ENCODE measurements at regions not wholly inside any gene's neighbourhood (a gene's known extent, or its start where the extent isn't known, plus 50 kb on each side); places are given as distances from the start of the nearest gene placed in this dataset.

GRCh38 chr6:159099961-159100360, 55.2 kb upstream of the TAGAP start:
- H2AFZ ChIP-seq (ENCODE audit: low read depth, low read length) = no peak overlapping the region
- FAIRE-seq = no peak
- dilution Hi-C loops (cut with MboI; ENCODE audit: extremely low pct_ligation_motif_present, low sequenced_read_pairs) = no loop called here
- no peak overlapping the region for H3K4me3 ChIP-seq (replicated peaks in 1 of 3; ENCODE audit: insufficient read depth in 1 of 3, low read depth in 1 of 3, low read length in 3 of 3)
- no peaks in the 10 kb centered on the region for H3K9me1 ChIP-seq (replicated peaks; ENCODE audit: control insufficient read depth, extremely low read depth, insufficient read depth, low read length)
- H3K9ac ChIP-seq (replicated peaks; ENCODE audit: extremely low read depth, insufficient read depth, low read length) = no peak overlapping the region
- no peak overlapping the region for H3K4me2 ChIP-seq (ENCODE audit: insufficient read depth, low read length)
- no peaks in the 10 kb centered on the region for H3K36me3 ChIP-seq (ENCODE audit: control insufficient read depth in 2 of 2, extremely low read depth in 1 of 2, insufficient read depth in 2 of 2, low read length in 2 of 2)
- intact Hi-C loops (cut with micrococcal nuclease) = no loop called here
- no peaks in the 10 kb centered on the region for H3K9me3 ChIP-seq (replicated peaks; ENCODE audit: control insufficient read depth, insufficient read depth, low read length)
- no peak for TF ChIP-seq GATA2 (IDR thresholded peaks at IDR 0.05; ENCODE audit: insufficient read depth, insufficient read length, low read depth, low read length)
- no peak for TF ChIP-seq JUN (IDR thresholded peaks at IDR 0.05; ENCODE audit: borderline replicate concordance, insufficient read depth, insufficient read length, low read depth)
- TF ChIP-seq POLR2AphosphoS5 (IDR thresholded peaks at IDR 0.05; ENCODE audit: insufficient read depth, low read depth, low read length) = no peak
- no peak for TF ChIP-seq EZH2 (IDR thresholded peaks at IDR 0.05; ENCODE audit: borderline replicate concordance, low read depth, low read length, severe bottlenecking)
- no peak for TF ChIP-seq MAX (IDR thresholded peaks at IDR 0.05; ENCODE audit: insufficient read depth, insufficient read length)
- TF ChIP-seq POLR2A (IDR thresholded peaks at IDR 0.05; ENCODE audit: low read depth, low read length) = no peak
- no peak for TF ChIP-seq CTCF (IDR thresholded peaks at IDR 0.05; ENCODE audit: extremely low read depth in 1 of 2, insufficient read depth in 1 of 2, low read depth in 1 of 2, low read length in 2 of 2)
- no peak for TF ChIP-seq FOS (IDR thresholded peaks at IDR 0.05; ENCODE audit: borderline replicate concordance, insufficient read depth, low read length)
- no peak for TF ChIP-seq MYC (IDR thresholded peaks at IDR 0.05; ENCODE audit: low read depth, low read length)
- H4K20me1 ChIP-seq (replicated peaks; ENCODE audit: control insufficient read depth, extremely low read depth, insufficient read depth, low read length) = no peaks in the 10 kb centered on the region
- BruUV-seq (replicated peaks) = no TSS peak
- H3K4me1 ChIP-seq (ENCODE audit: control insufficient read depth, extremely low read depth, insufficient read depth, low read length) = no peaks in the 10 kb centered on the region
- DNase-seq (ENCODE audit: low read depth, low spot score) = no peak
- no peaks in the 10 kb centered on the region for H3K27me3 ChIP-seq (ENCODE audit: control insufficient read depth in 2 of 2, insufficient read depth in 2 of 2, low read length in 2 of 2)
- no peaks in the 10 kb centered on the region for H3K79me2 ChIP-seq (ENCODE audit: control insufficient read depth, insufficient read depth, low read length)
- H3K27ac ChIP-seq (ENCODE audit: insufficient read depth, low read depth, low read length) = no peak overlapping the region
- ChIA-PET POLR2A (no interaction called here), CTCF (no interaction called here)
